ENCODE measurements at regions not wholly inside any gene's neighbourhood (a gene's known extent, or its start where the extent isn't known, plus 50 kb on each side); places are given as distances from the start of the nearest gene placed in this dataset.
"Not testable (repeated sequence)": the region's sequence is repeated elsewhere in the genome, so short reads cannot be mapped to it uniquely, and the experiment has no call there.

DNA sequence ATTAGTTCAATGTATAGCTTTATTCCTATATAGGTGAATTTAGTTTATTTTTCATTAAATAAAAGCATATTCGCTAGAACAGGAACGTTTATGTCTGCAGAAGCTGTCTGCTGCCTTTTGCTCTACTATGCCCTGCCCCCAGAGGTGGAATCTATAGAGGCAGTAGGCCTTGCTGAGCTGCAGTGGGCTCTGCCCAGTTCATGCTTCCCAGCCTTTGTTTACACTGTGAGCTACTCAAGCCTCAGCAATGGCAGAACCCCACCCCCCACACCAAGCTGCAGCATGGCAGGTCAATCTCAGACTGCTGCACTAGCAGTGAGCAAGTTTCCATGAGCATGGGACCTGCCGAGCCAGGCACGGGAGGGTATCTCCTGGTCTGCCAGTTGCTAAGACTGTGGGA lies 473.3 kb upstream of the CCNG1 start:
- TF ChIP-seq, protein P1, sequence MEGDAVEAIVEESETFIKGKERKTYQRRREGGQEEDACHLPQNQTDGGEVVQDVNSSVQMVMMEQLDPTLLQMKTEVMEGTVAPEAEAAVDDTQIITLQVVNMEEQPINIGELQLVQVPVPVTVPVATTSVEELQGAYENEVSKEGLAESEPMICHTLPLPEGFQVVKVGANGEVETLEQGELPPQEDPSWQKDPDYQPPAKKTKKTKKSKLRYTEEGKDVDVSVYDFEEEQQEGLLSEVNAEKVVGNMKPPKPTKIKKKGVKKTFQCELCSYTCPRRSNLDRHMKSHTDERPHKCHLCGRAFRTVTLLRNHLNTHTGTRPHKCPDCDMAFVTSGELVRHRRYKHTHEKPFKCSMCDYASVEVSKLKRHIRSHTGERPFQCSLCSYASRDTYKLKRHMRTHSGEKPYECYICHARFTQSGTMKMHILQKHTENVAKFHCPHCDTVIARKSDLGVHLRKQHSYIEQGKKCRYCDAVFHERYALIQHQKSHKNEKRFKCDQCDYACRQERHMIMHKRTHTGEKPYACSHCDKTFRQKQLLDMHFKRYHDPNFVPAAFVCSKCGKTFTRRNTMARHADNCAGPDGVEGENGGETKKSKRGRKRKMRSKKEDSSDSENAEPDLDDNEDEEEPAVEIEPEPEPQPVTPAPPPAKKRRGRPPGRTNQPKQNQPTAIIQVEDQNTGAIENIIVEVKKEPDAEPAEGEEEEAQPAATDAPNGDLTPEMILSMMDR (conservative IDR thresholded peaks at IDR 0.05) = not testable (repeated sequence)
- not testable (repeated sequence) for TF ChIP-seq ZFX (IDR thresholded peaks at IDR 0.05)

Measured in C4-2B (cell line).